Memory B cell (primary cell): ENCODE measurements at regions not wholly inside any gene's neighbourhood (a gene's known extent, or its start where the extent isn't known, plus 50 kb on each side); places are given as distances from the start of the nearest gene placed in this dataset.
"Not testable (repeated sequence)": the region's sequence is repeated elsewhere in the genome, so short reads cannot be mapped to it uniquely, and the experiment has no call there.

Experiments
- ATAC-seq: fragments of 150-1000 bp; cut with Tn5 transposase; 2 replicates; pipeline ENCODE4 v1.10.0; 2021; ENCODE audit warnings: low read depth, mild to moderate bottlenecking, moderate library complexity
- DNase-seq, 2 donors: peaks; one replicate each; pipeline ENCODE4 v3.0.0; 2022; ENCODE audit warnings: low spot score in 2 of 2
- H3K27ac Mint-ChIP-seq: one replicate; pipeline ENCODE4 v1.8.0; 2022; ENCODE audit warnings: mild to moderate bottlenecking, moderate library complexity, mixed read lengths
- H3K27me3 Mint-ChIP-seq: one replicate; pipeline ENCODE4 v1.8.0; 2022; ENCODE audit warnings: mixed read lengths
- H3K36me3 Mint-ChIP-seq: one replicate; pipeline ENCODE4 v1.8.0; 2022; ENCODE audit warnings: mild to moderate bottlenecking, mixed read lengths
- H3K4me1 Mint-ChIP-seq: one replicate; pipeline ENCODE4 v1.8.0; 2022; ENCODE audit warnings: mixed read lengths
- H3K4me3 Mint-ChIP-seq: one replicate; pipeline ENCODE4 v1.8.0; 2022; ENCODE audit warnings: mild to moderate bottlenecking, moderate library complexity, mixed read lengths
- H3K9me3 Mint-ChIP-seq: one replicate; pipeline ENCODE4 v1.8.0; 2022; ENCODE audit warnings: mixed read lengths

GRCh38 chr1:60273185-60273584, 199.6 kb upstream of the C1orf87 start:
- no peak for DNase-seq
- Mint-ChIP-seq H3K4me1 (no peaks in the 10 kb centered on the region), H3K9me3 (peaks cover 2% of the 10 kb centered on the region), H3K4me3 (no peak overlapping the region), H3K27ac (no peak overlapping the region), H3K36me3 (no peaks in the 10 kb centered on the region), H3K27me3 (no peaks in the 10 kb centered on the region)
- ATAC-seq = no peak

- H3K9me3 Mint-ChIP-seq = peaks cover 3% of the 10 kb centered on the region
- ATAC-seq = no peak
- DNase-seq = no peak
- no peaks in the 10 kb centered on the region for H3K27me3 Mint-ChIP-seq
- no peaks in the 10 kb centered on the region for H3K36me3 Mint-ChIP-seq
- no peak overlapping the region for H3K27ac Mint-ChIP-seq
- no peak overlapping the region for H3K4me3 Mint-ChIP-seq
- H3K4me1 Mint-ChIP-seq = no peaks in the 10 kb centered on the region
These were observed 197.5 kb upstream of the C1orf87 start for GRCh38 chr1:60271041-60271440.

DNA sequence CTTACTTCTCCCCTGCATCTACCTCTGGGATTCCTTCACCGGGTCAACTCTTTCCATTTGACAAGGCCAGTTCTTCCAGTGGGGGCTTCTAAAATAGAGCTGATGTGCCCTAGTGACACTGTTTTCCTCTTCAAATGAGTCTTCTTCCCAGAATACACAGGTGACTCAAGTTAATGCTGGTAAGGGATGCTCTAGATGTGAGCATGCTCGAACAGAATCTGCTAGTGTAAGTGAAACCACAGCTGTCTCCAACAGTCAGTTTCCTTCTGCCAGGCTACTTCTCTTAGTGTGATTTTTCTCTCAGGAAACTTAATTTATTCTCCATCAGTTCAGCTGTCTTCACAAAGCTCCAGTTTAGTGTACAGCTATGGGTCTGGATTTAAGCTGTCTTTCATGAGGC, 194.9 kb upstream of the C1orf87 start:
- peaks cover 3% of the 10 kb centered on the region for H3K9me3 Mint-ChIP-seq
- ATAC-seq (no peak), DNase-seq (no peak)
- H3K4me3 Mint-ChIP-seq = no peak overlapping the region
- no peak overlapping the region for H3K27ac Mint-ChIP-seq
- H3K27me3 Mint-ChIP-seq = no peaks in the 10 kb centered on the region
- no peaks in the 10 kb centered on the region for H3K4me1 Mint-ChIP-seq
- no peaks in the 10 kb centered on the region for H3K36me3 Mint-ChIP-seq

GRCh38 chr1:60265560-60266535, 192.3 kb upstream of the C1orf87 start:
- Mint-ChIP-seq H3K27ac (no peak overlapping the region), H3K36me3 (no peaks in the 10 kb centered on the region), H3K27me3 (no peaks in the 10 kb centered on the region), H3K4me3 (no peak overlapping the region), H3K9me3 (peaks cover 3% of the 10 kb centered on the region), H3K4me1 (no peaks in the 10 kb centered on the region)
- ATAC-seq (no peak), DNase-seq (no peak)

DNA sequence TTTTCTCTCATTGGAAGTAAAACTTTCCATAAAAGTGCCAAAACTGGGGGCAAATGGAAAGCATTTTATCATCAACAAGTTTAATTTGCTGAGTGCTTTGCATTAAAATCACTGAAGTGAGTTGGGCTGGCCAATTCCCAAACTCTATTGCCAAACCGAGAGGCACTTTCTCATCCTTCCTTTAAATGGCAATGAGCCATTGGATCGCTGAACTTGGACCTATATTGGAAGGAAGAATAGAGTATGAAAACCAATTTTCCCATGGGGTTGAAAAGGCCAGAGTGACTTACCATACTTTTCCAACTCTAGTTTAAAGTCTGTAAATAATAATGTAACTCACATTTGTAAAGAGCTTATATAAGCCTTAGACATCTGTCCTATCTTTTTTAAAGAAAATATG, 189.1 kb upstream of the C1orf87 start:
- Mint-ChIP-seq H3K4me3 (no peak overlapping the region), H3K4me1 (no peaks in the 10 kb centered on the region), H3K27me3 (no peaks in the 10 kb centered on the region), H3K36me3 (no peaks in the 10 kb centered on the region), H3K27ac (no peak overlapping the region), H3K9me3 (no peaks in the 10 kb centered on the region)
- DNase-seq (no peak), ATAC-seq (no peak)

DNA sequence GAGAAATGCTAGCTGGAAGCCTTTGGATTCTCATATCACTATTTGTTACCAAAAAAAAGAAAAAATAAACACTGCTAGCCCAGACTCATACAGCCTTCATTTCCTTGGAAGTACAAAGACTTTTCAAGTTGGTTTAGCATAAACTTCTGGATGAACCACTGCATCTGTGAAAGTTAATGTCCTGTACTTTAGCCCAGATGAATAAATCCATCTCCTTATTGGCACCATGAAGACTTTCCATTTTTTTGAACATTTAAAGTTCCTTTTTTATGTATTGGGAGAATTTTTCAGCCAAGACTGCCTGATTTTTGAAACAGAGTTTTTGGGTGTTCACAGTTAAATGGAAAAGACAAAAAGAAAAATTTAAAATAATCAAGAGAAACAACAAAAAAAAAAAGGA, 184.0 kb upstream of the C1orf87 start:
- Mint-ChIP-seq H3K9me3 (no peaks in the 10 kb centered on the region), H3K27ac (no peak overlapping the region), H3K4me3 (no peak overlapping the region), H3K4me1 (no peaks in the 10 kb centered on the region), H3K36me3 (no peaks in the 10 kb centered on the region), H3K27me3 (no peaks in the 10 kb centered on the region)
- DNase-seq (no peak), ATAC-seq (no peak)

DNA sequence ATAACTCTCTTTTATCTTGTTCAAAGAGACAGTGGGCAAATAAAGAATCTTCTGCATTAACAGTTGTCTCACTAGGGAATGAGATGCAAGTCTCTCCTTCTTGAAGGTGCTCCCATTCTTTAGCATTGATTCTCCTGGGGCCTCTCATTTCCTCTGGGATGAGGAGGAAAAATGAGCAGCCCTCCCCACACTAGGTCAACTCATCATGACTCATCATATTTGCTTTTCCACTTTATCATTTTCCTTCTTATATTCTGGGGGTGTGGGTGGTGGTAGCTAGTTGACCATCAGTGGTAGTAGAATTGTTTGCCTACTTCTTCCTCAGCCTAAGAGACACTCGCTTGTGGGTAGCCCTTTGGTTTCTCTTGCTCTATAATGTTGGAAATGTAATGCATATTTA, 182.0 kb upstream of the C1orf87 start:
- H3K9me3 Mint-ChIP-seq = no peaks in the 10 kb centered on the region
- no peak for ATAC-seq
- H3K27me3 Mint-ChIP-seq = no peaks in the 10 kb centered on the region
- no peak overlapping the region for H3K4me3 Mint-ChIP-seq
- DNase-seq = no peak
- no peaks in the 10 kb centered on the region for H3K36me3 Mint-ChIP-seq
- H3K4me1 Mint-ChIP-seq = no peaks in the 10 kb centered on the region
- no peak overlapping the region for H3K27ac Mint-ChIP-seq

DNA sequence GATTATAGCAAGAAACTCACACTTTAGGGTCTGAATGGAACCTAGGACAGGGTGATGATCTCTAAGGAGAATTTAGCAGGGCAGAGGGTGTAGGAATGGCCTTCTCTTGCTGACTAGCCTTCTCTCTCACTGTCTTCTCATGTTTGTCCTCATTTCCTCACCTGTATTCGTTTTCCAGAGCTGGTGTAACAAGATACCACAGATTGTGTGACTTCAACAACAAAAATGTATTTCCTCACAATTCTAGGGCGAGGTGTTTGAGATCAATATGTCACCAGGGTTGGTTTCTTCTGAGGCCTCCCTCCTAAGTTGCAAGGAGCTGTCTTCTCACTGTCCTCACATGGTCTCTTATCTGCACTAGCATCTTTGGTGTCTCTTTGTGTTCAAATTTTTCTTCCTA, 177.9 kb upstream of the C1orf87 start:
- Mint-ChIP-seq H3K27me3 (no peaks in the 10 kb centered on the region), H3K27ac (no peak overlapping the region), H3K4me3 (no peak overlapping the region), H3K9me3 (peaks cover 3% of the 10 kb centered on the region), H3K36me3 (no peaks in the 10 kb centered on the region), H3K4me1 (no peaks in the 10 kb centered on the region)
- DNase-seq (no peak), ATAC-seq (no peak)

DNA sequence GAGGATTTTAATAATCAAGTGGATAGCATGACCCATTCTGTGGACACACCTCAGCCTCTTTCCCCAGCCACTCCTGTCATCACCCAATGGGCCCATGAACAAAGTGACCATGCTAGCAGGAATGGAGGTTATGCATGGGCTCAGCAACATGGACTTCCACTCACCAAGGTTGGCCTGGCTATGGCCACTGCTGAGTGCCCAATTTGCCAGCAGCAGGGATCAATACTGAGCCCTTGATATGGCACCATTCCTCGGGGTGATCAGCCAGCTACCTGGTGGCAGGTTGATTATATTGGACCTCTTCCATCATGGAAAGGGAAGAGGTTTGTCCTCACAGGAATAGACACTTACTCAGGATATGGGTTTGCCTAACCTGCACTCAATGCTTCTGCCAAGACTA, 173.9 kb upstream of the C1orf87 start:
- DNase-seq, H3K4me3 Mint-ChIP-seq, H3K36me3 Mint-ChIP-seq, H3K4me1 Mint-ChIP-seq, ATAC-seq, H3K9me3 Mint-ChIP-seq, H3K27ac Mint-ChIP-seq, H3K27me3 Mint-ChIP-seq: not testable (repeated sequence)

GRCh38 chr1:60245324-60245723, 171.8 kb upstream of the C1orf87 start:
- no peak overlapping the region for H3K27ac Mint-ChIP-seq
- H3K4me3 Mint-ChIP-seq = no peak overlapping the region
- no peaks in the 10 kb centered on the region for H3K4me1 Mint-ChIP-seq
- H3K9me3 Mint-ChIP-seq = peaks cover 3% of the 10 kb centered on the region
- no peaks in the 10 kb centered on the region for H3K27me3 Mint-ChIP-seq
- no peaks in the 10 kb centered on the region for H3K36me3 Mint-ChIP-seq
- ATAC-seq = no peak
- no peak for DNase-seq

DNA sequence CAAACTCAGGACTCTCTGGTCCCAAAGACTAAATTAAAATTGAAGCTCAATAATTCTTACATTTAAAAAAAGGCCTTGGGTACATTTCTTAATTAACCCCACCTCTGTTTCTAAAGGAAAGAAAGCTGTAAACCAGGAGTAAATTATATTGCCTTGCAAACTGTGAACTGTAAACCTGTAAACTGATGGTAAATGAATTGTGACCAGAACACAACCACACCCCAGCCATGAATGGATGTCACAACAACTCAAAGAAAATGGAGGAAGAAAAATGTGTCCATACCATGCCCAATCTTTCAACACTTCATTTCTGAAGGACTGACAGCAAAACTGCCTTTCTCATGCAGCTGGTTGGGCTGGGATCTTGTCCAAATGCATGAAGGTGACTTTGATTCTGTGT, 171.3 kb upstream of the C1orf87 start:
- H3K9me3 Mint-ChIP-seq = peaks cover 3% of the 10 kb centered on the region
- no peak for ATAC-seq
- no peak for DNase-seq
- H3K27ac Mint-ChIP-seq = no peak overlapping the region
- H3K4me1 Mint-ChIP-seq = no peaks in the 10 kb centered on the region
- H3K4me3 Mint-ChIP-seq = no peak overlapping the region
- no peaks in the 10 kb centered on the region for H3K27me3 Mint-ChIP-seq
- no peaks in the 10 kb centered on the region for H3K36me3 Mint-ChIP-seq

GRCh38 chr1:60235275-60235674, 161.7 kb upstream of the C1orf87 start:
- Mint-ChIP-seq H3K9me3 (no peaks in the 10 kb centered on the region), H3K27ac (no peak overlapping the region), H3K4me1 (no peaks in the 10 kb centered on the region), H3K36me3 (no peaks in the 10 kb centered on the region), H3K4me3 (no peak overlapping the region), H3K27me3 (peaks cover 1% of the 10 kb centered on the region)
- ATAC-seq (no peak), DNase-seq (no peak)

GRCh38 chr1:60234776-60235175, 161.2 kb upstream of the C1orf87 start:
- Mint-ChIP-seq H3K36me3 (no peaks in the 10 kb centered on the region), H3K4me1 (no peaks in the 10 kb centered on the region), H3K9me3 (no peaks in the 10 kb centered on the region), H3K4me3 (no peak overlapping the region), H3K27ac (no peak overlapping the region), H3K27me3 (peaks cover 1% of the 10 kb centered on the region)
- ATAC-seq = no peak
- DNase-seq = no peak

DNA sequence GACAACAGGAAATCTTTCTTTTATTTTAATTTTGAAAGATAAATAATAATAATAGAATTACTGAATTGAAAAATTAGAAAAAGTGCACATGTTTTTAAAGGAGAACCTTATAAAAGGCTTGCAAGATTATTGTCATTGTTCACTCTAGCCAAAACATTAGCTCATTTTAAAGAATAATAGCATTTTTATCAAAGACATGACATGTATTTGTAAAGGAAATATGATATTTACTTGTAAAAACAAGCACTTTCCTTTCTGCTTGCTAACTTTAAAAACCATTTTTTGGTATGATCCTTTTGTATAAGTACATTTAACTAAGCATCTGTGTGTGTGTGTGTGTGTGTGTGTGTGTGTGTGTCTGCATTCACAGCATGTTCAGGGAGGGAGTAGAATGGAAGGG, 156.3 kb upstream of the C1orf87 start:
- Mint-ChIP-seq H3K27ac (no peak overlapping the region), H3K27me3 (peaks cover 3% of the 10 kb centered on the region), H3K4me3 (no peak overlapping the region), H3K36me3 (no peaks in the 10 kb centered on the region), H3K4me1 (no peaks in the 10 kb centered on the region), H3K9me3 (peaks cover 1% of the 10 kb centered on the region)
- ATAC-seq = no peak
- DNase-seq = no peak

GRCh38 chr1:60228041-60228491, 154.5 kb upstream of the C1orf87 start:
- ATAC-seq (no peak), DNase-seq (no peak)
- Mint-ChIP-seq H3K27ac (no peak overlapping the region), H3K9me3 (peaks cover 1% of the 10 kb centered on the region), H3K4me3 (no peak overlapping the region), H3K36me3 (no peaks in the 10 kb centered on the region), H3K27me3 (peaks cover 3% of the 10 kb centered on the region), H3K4me1 (no peaks in the 10 kb centered on the region)
